ENCODE measurements at regions not wholly inside any gene's neighbourhood (a gene's known extent, or its start where the extent isn't known, plus 50 kb on each side); places are given as distances from the start of the nearest gene placed in this dataset.

DNA sequence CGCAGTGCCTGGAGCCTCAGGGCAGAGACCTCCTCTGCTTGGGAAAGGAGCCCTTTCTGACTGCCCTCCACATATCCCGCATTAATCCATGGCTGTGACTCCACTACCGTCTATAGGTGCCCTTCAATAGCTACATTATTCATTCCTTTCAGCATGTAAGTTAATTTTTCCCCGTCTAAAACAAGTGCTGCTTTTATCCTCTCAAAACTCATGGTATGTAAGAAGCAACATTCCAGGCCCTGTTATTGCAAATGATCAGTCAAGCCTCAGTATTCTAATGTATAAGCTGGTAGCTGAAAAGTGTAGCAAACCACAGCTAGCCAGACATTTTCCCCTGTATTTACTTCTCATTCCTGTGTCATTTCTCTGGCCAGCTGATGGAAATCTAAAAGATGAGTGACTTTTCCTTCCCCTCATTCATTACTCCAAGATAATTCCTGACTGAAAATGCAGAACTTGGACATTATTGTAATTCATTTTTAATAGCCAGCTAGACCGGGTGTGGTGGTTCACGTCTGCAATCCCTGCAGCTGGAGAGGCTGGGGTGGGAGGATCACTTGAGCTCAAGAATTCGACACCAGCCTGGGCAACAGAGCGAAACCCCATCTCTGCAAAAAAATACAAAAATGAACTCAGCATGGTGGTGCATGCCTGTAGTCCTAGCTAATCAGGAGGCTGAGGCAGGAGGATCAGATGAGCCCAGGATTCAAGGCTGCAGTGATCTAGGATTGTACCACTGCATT lies 88.5 kb upstream of the SOD1 start:
- H3K27me3 ChIP-seq (ENCODE audit: control insufficient read depth, insufficient read depth, low read length): no peaks in the 10 kb centered on the region
- WGBS (ENCODE audit: insufficient coverage, low lambda C conversion rate): 83% methylated on average over 1 of the region's 8 CpGs

GRCh38 chr21:31566611-31567010 lies 92.9 kb upstream of the SOD1 start:
- no peaks in the 10 kb centered on the region for H3K27me3 ChIP-seq (ENCODE audit: control insufficient read depth, insufficient read depth, low read length)
- no peaks in the 10 kb centered on the region for H3K36me3 ChIP-seq (ENCODE audit: control insufficient read depth, insufficient read depth, low read length)
- H3K27ac ChIP-seq (ENCODE audit: low read length): no peak overlapping the region
- no peak for DNase-seq
- no peak overlapping the region for H3K4me3 ChIP-seq (ENCODE audit: low read length)
- no CpG with 5 or more reads among the region's 7 CpGs for WGBS (ENCODE audit: insufficient coverage, low lambda C conversion rate)
- no peaks in the 10 kb centered on the region for H3K4me1 ChIP-seq (ENCODE audit: control insufficient read depth, insufficient read depth, low read length)
- H3K9me3 ChIP-seq (ENCODE audit: control insufficient read depth, low read depth, low read length): no peaks in the 10 kb centered on the region

More for the DNA sequence above, 88.5 kb upstream of the SOD1 start:
- Histone ChIP-seq H3K9me3 (ENCODE audit: control insufficient read depth, low read depth, low read length) (no peaks in the 10 kb centered on the region), H3K4me3 (ENCODE audit: low read length) (no peak overlapping the region), H3K27ac (ENCODE audit: low read length) (no peak overlapping the region), H3K4me1 (ENCODE audit: control insufficient read depth, insufficient read depth, low read length) (no peaks in the 10 kb centered on the region), H3K36me3 (ENCODE audit: control insufficient read depth, insufficient read depth, low read length) (no peaks in the 10 kb centered on the region)
- no peak for DNase-seq

- no peaks in the 10 kb centered on the region for H3K9me3 ChIP-seq (ENCODE audit: control insufficient read depth, low read depth, low read length)
- H3K4me1 ChIP-seq (ENCODE audit: control insufficient read depth, insufficient read depth, low read length): no peaks in the 10 kb centered on the region
- no peak overlapping the region for H3K27ac ChIP-seq (ENCODE audit: low read length)
- no peak for DNase-seq
- H3K36me3 ChIP-seq (ENCODE audit: control insufficient read depth, insufficient read depth, low read length): no peaks in the 10 kb centered on the region
- H3K27me3 ChIP-seq (ENCODE audit: control insufficient read depth, insufficient read depth, low read length): no peaks in the 10 kb centered on the region
- H3K4me3 ChIP-seq (ENCODE audit: low read length): no peak overlapping the region
Measured at GRCh38 chr21:31566064-31566463, 93.4 kb upstream of the SOD1 start.

DNA sequence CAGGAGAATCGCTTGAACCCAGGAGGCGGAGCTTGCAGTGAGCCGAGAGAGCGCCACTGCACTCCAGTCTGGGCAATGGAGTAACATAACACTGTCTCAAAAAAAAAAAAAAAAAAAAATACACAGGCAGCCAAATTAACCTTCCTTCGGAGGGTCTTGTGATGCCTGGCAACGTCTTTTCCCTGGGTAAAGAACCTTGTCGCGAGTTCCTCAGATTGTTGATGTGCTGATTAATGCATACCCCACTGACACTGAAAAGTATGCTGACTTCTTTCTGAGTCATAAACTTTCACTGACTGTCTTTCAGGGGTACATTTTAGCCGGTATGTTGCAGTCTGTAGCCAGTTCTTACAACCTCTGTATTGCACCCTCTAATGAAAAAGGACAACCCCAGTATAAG lies 95.1 kb upstream of the SOD1 start:
- H3K27ac ChIP-seq (ENCODE audit: low read length): no peak overlapping the region
- H3K27me3 ChIP-seq (ENCODE audit: control insufficient read depth, insufficient read depth, low read length): peaks cover 5% of the 10 kb centered on the region
- WGBS (ENCODE audit: insufficient coverage, low lambda C conversion rate): no CpG with 5 or more reads among the region's 9 CpGs
- no peak for DNase-seq
- H3K4me3 ChIP-seq (ENCODE audit: low read length): no peak overlapping the region
- no peaks in the 10 kb centered on the region for H3K4me1 ChIP-seq (ENCODE audit: control insufficient read depth, insufficient read depth, low read length)
- no peaks in the 10 kb centered on the region for H3K36me3 ChIP-seq (ENCODE audit: control insufficient read depth, insufficient read depth, low read length)
- no peaks in the 10 kb centered on the region for H3K9me3 ChIP-seq (ENCODE audit: control insufficient read depth, low read depth, low read length)

DNA sequence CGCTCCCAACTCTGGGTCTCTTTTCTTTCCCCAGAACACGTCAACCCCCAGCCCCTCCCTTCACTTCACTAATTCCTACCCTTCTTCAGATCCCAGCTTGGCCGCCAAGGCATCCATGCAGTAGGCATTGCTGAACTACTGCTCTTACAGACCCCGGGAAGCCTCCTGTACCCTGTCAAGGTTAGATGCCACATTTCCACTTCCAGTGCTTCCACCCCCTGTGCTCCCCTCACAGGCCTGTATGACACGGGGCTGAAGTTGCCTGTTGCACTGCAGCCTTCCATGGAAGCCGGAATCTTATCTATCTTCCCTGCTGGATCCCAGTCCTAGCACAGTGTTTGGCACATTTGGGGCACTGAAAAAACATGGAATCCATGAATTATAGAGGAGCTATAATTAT lies 99.0 kb upstream of the SOD1 start:
- Histone ChIP-seq H3K4me1 (ENCODE audit: control insufficient read depth, insufficient read depth, low read length) (no peaks in the 10 kb centered on the region), H3K9me3 (ENCODE audit: control insufficient read depth, low read depth, low read length) (no peaks in the 10 kb centered on the region), H3K4me3 (ENCODE audit: low read length) (no peak overlapping the region), H3K27me3 (ENCODE audit: control insufficient read depth, insufficient read depth, low read length) (peaks cover 38% of the 10 kb centered on the region), H3K27ac (ENCODE audit: low read length) (no peak overlapping the region), H3K36me3 (ENCODE audit: control insufficient read depth, insufficient read depth, low read length) (no peaks in the 10 kb centered on the region)
- 95% methylated on average over 3 of the region's 6 CpGs for WGBS (ENCODE audit: insufficient coverage, low lambda C conversion rate)
- DNase-seq: no peak

- Histone ChIP-seq H3K27me3 (ENCODE audit: control insufficient read depth, insufficient read depth, low read length) (peaks cover 41% of the 10 kb centered on the region), H3K4me1 (ENCODE audit: control insufficient read depth, insufficient read depth, low read length) (no peaks in the 10 kb centered on the region), H3K36me3 (ENCODE audit: control insufficient read depth, insufficient read depth, low read length) (no peaks in the 10 kb centered on the region), H3K4me3 (ENCODE audit: low read length) (peak overlapping the region; percentile 61), H3K9me3 (ENCODE audit: control insufficient read depth, low read depth, low read length) (no peaks in the 10 kb centered on the region), H3K27ac (ENCODE audit: low read length) (no peak overlapping the region)
- WGBS (ENCODE audit: insufficient coverage, low lambda C conversion rate): 30% methylated on average over 2 of the region's 54 CpGs
- peak; percentile 87 to 96 for DNase-seq
Measured at GRCh38 chr21:31559368-31560119, 99.9 kb upstream of the SOD1 start.

GRCh38 chr21:31558962-31559367 lies 100.5 kb upstream of the SOD1 start:
- no CpG with 5 or more reads among the region's 59 CpGs for WGBS (ENCODE audit: insufficient coverage, low lambda C conversion rate)
- Histone ChIP-seq H3K27me3 (ENCODE audit: control insufficient read depth, insufficient read depth, low read length) (peaks cover 41% of the 10 kb centered on the region), H3K27ac (ENCODE audit: low read length) (no peak overlapping the region), H3K36me3 (ENCODE audit: control insufficient read depth, insufficient read depth, low read length) (no peaks in the 10 kb centered on the region), H3K4me1 (ENCODE audit: control insufficient read depth, insufficient read depth, low read length) (no peaks in the 10 kb centered on the region), H3K9me3 (ENCODE audit: control insufficient read depth, low read depth, low read length) (no peaks in the 10 kb centered on the region), H3K4me3 (ENCODE audit: low read length) (peak overlapping the region; percentile 61)
- DNase-seq: peak; percentile 87 to 96

DNA sequence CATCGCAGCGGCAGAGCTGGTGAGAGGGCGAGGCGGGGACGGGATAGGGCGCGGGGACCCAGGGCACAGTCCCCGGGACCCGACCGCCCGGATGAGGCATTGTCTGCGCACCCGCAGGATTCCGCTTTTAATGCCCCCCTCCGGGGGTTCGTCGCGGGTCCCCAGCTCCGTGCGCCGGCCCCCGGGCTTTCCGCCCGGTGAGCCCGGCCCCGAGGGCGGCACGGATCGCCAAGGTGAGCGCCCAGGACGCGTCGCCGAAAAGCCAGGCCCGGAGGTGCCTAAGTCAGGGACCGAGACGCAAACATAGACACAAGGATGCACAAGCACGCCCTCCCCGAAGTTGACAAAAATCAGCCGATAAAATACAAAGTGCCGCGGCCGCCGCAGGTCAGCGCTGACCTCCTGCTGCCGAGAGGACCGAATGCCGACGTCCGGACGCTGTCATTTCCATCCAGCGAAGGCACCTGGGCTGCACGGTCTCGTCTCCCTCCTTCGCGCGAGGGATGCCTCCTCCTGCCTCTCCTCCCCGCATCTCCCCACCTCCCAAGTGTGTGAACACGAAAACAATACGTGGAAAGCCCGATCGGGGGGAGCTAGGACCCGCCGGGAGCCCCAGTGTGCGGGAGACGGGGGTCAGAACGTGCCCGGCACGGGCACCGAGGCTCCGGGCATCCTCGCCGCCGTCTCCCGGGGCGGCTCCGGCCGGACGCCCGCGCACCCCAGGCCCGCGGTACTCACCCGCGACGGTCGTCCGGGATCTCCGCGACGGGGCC lies 101.1 kb upstream of the SOD1 start:
- Histone ChIP-seq H3K36me3 (ENCODE audit: control insufficient read depth, insufficient read depth, low read length) (no peaks in the 10 kb centered on the region), H3K4me3 (ENCODE audit: low read length) (peak overlapping the region; percentile 43), H3K9me3 (ENCODE audit: control insufficient read depth, low read depth, low read length) (no peaks in the 10 kb centered on the region), H3K27ac (ENCODE audit: low read length) (no peak overlapping the region), H3K4me1 (ENCODE audit: control insufficient read depth, insufficient read depth, low read length) (no peaks in the 10 kb centered on the region), H3K27me3 (ENCODE audit: control insufficient read depth, insufficient read depth, low read length) (peaks cover 41% of the 10 kb centered on the region)
- WGBS (ENCODE audit: insufficient coverage, low lambda C conversion rate): no CpG with 5 or more reads among the region's 91 CpGs
- DNase-seq: peak in 1 of 2 donors; percentile 9

GRCh38 chr21:31557421-31558188 lies 101.9 kb upstream of the SOD1 start:
- no CpG with 5 or more reads among the region's 76 CpGs for WGBS (ENCODE audit: insufficient coverage, low lambda C conversion rate)
- H3K27me3 ChIP-seq (ENCODE audit: control insufficient read depth, insufficient read depth, low read length): peaks cover 41% of the 10 kb centered on the region

GRCh38 chr21:31556662-31557061 lies 102.8 kb upstream of the SOD1 start:
- H3K36me3 ChIP-seq (ENCODE audit: control insufficient read depth, insufficient read depth, low read length): no peaks in the 10 kb centered on the region
- no peak overlapping the region for H3K4me3 ChIP-seq (ENCODE audit: low read length)
- peaks cover 41% of the 10 kb centered on the region for H3K27me3 ChIP-seq (ENCODE audit: control insufficient read depth, insufficient read depth, low read length)
- H3K27ac ChIP-seq (ENCODE audit: low read length): no peak overlapping the region
- H3K9me3 ChIP-seq (ENCODE audit: control insufficient read depth, low read depth, low read length): no peaks in the 10 kb centered on the region
- whole genome bisulfite sequencing (ENCODE audit: insufficient coverage, low lambda C conversion rate): 60% methylated on average over 2 of the region's 3 CpGs
- no peak for DNase-seq
- H3K4me1 ChIP-seq (ENCODE audit: control insufficient read depth, insufficient read depth, low read length): no peaks in the 10 kb centered on the region

More at GRCh38 chr21:31557421-31558188, 101.9 kb upstream of the SOD1 start:
- Histone ChIP-seq H3K36me3 (ENCODE audit: control insufficient read depth, insufficient read depth, low read length) (no peaks in the 10 kb centered on the region), H3K27ac (ENCODE audit: low read length) (no peak overlapping the region), H3K4me1 (ENCODE audit: control insufficient read depth, insufficient read depth, low read length) (no peaks in the 10 kb centered on the region), H3K9me3 (ENCODE audit: control insufficient read depth, low read depth, low read length) (no peaks in the 10 kb centered on the region), H3K4me3 (ENCODE audit: low read length) (peak overlapping the region; percentile 43)
- peak in 1 of 2 donors; percentile 9 for DNase-seq
